Heart left ventricle (tissue), 16 donors: ENCODE measurements at regions not wholly inside any gene's neighbourhood (a gene's known extent, or its start where the extent isn't known, plus 50 kb on each side); places are given as distances from the start of the nearest gene placed in this dataset.

Experiments
- ATAC-seq, 4 donors: fragments of 200-7000 bp; cut with Tn5 transposase; one replicate each; pipeline ENCODE4 v1.9.1; 2020 to 2022; ENCODE audit warnings: moderate library complexity in 4 of 4, mild to moderate bottlenecking in 3 of 4, moderate number of reproducible peaks in 1 of 4
- DNase-seq, 5 donors: peaks; one replicate each; pipeline ENCODE4 v3.0.0-alpha.2; 2020
- H3K27ac ChIP-seq, 12 donors: fragments of 200-600 bp; sonication (generic) in 4 of 12; one replicate each; pipeline versions ENCODE4 v1.5.0 to v1.8.0; 2016 to 2022; ENCODE audit warnings: mild to moderate bottlenecking in 2 of 12
- H3K27me3 ChIP-seq, 9 donors: fragments of 200-600 bp; sonication (generic) in 2 of 9; one replicate each; pipeline versions ENCODE4 v1.5.1 to v1.8.0; 2016 to 2022; ENCODE audit warnings: mild to moderate bottlenecking in 3 of 9
- H3K36me3 ChIP-seq, 9 donors: fragments of 200-600 bp; sonication (generic) in 2 of 9; one replicate each; pipeline versions ENCODE4 v1.5.0 to v1.8.0; 2018 to 2022; ENCODE audit warnings: mild to moderate bottlenecking in 2 of 9
- H3K4me1 ChIP-seq, 12 donors: fragments of 200-600 bp; sonication (generic) in 4 of 12; one replicate each; pipeline versions ENCODE4 v1.5.0 to v1.8.0; 2016 to 2022; ENCODE audit warnings: mild to moderate bottlenecking in 3 of 12
- H3K4me3 ChIP-seq, 12 donors: fragments of 200-600 bp; sonication (generic) in 4 of 12; one replicate each; pipeline versions ENCODE4 v1.5.0 to v1.8.0; 2017 to 2022; ENCODE audit warnings: mild to moderate bottlenecking in 9 of 12, moderate library complexity in 4 of 12
- H3K9me3 ChIP-seq, 12 donors: fragments of 200-600 bp; sonication (generic) in 4 of 12; one replicate each; pipeline versions ENCODE4 v1.5.0 to v1.8.0; 2016 to 2022; ENCODE audit warnings: mild to moderate bottlenecking in 1 of 12
- CTCF ChIP-seq, 12 donors: fragments of 200-600 bp; sonication (generic) in 4 of 12; IDR thresholded peaks; one replicate each; pipeline versions ENCODE4 v1.5.0 to v1.8.0; 2018 to 2022; ENCODE audit warnings: antibody characterized with exemption in 12 of 12, mild to moderate bottlenecking in 5 of 12
- POLR2A ChIP-seq, 2 donors: fragments of 450-650 bp; IDR thresholded peaks; one replicate each; pipeline ENCODE4 v1.6.1; 2017; ENCODE audit warnings: antibody characterized with exemption in 2 of 2, mild to moderate bottlenecking in 2 of 2, moderate library complexity in 2 of 2
- WGBS, 4 donors: extraction: QIAGEN DNeasy Blood & Tissue Kit in 2 of 4; methylation state at CpG; one replicate each; pipeline versions ENCODE4 v1.1.5 to v1.1.7; 2013 to 2018; 5-methylcytosine and 5-hydroxymethylcytosine counted together
- intact Hi-C, 10 donors: fragments of 100-400 bp; cut with DNase I; formaldehyde crosslinking; loops; one replicate each; pipeline versions ENCODE4 v1.11.1 to v1.14.2; 2022
- donor health status: ischemic (EF 13 %, LVEDD 7.1; RV severe dilation, severe dysfunction).
- donor health status: healthy with polysubstance abuse.
- donor health status: DM: no; HTN: yes; CAD: no.
- donor health status: DM: no; HTN: no; CAD: no.
- donor health status: ischemic (EF 25% LVEDD 6.9; RV normal size, moderate dysfunction).
- donor health status: ischemic (EF 25% LVEDD 5.7; RV mildly dilated, moderate dysfunction).
- donor health status: healthy.
- donor health status: DM: yes; HTN: yes; CAD: no.
- donor health status: ischemic (EF 35%, LVEDD 5.7; RV mildly dilated, moderate dysfunction).
- donor health status: nonischemic (EF 11% LVEDD 7.7; RV severe dilation, severe dysfunction).
- donor health status: DM: yes; HTN: yes; CAD: no.
- donor health status: PGD.
- donor health status: ischemic (EF 29% LVEDD 5.4; RV normal size, mild dysfunction).
- donor health status: nonischemic (EF 23%, LVEDD 6.1; RV moderate dilation, normal function).

GRCh38 chr15:39354189-39354588 is 226.7 kb upstream of the THBS1 start:
- H3K36me3 ChIP-seq: no peaks in the 10 kb centered on the region
- H3K9me3 ChIP-seq: no peaks in the 10 kb centered on the region
- intact Hi-C loops: loop anchor here in 4 of 10 donors (2.0 to 10.0 kb wide), 4 partner anchors 81 to 227 kb away; partner anchors contain the start of gene THBS1 (in 1 of the 4)
- H3K4me3 ChIP-seq: no peak overlapping the region
- no peaks in the 10 kb centered on the region for H3K27me3 ChIP-seq
- peaks cover 0 to 35% (median 16%) of the 10 kb centered on the region in 12 donors for H3K4me1 ChIP-seq
- WGBS, 4 donors: 74 to 89% (median 83%) methylated on average over 3 of the region's 3 CpGs
- ATAC-seq (no peak), DNase-seq (no peak)
- no peak overlapping the region for H3K27ac ChIP-seq
- TF ChIP-seq CTCF (IDR thresholded peaks at IDR 0.05) (no peak), POLR2A (IDR thresholded peaks at IDR 0.05) (no peak)

GRCh38 chr15:39357480-39358268 is 223.2 kb upstream of the THBS1 start:
- ATAC-seq: peak in 3 of 4 donors; percentile 28 to 38 (median 29)

GRCh38 chr15:39358441-39359041 is 222.3 kb upstream of the THBS1 start:
- H3K27ac ChIP-seq: peak overlapping the region; percentile 22 to 90 (median 74)
- intact Hi-C loops: loop anchor here in 5 of 10 donors (2.0 to 10.0 kb wide), 5 partner anchors 74 to 184 kb away; no protein-coding TSS in a partner anchor
- peak; percentile 80 to 94 (median 90) for ATAC-seq
- no peak for TF ChIP-seq POLR2A (IDR thresholded peaks at IDR 0.05)
- TF ChIP-seq CTCF (IDR thresholded peaks at IDR 0.05): no peak
- no peaks in the 10 kb centered on the region for H3K9me3 ChIP-seq
- peaks cover 0 to 36% (median 14%) of the 10 kb centered on the region in 12 donors for H3K4me1 ChIP-seq
- H3K27me3 ChIP-seq: no peaks in the 10 kb centered on the region
- 27 to 51% (median 32%) methylated on average over 3 of the region's 3 CpGs for WGBS, 4 donors
- H3K36me3 ChIP-seq: no peaks in the 10 kb centered on the region
- DNase-seq: peak in 4 of 5 donors; percentile 31 to 49 (median 44)
- no peak overlapping the region for H3K4me3 ChIP-seq

More at GRCh38 chr15:39357480-39358268, 223.2 kb upstream of the THBS1 start:
- no peak for TF ChIP-seq POLR2A (IDR thresholded peaks at IDR 0.05)
- no peak for TF ChIP-seq CTCF (IDR thresholded peaks at IDR 0.05)
- Histone ChIP-seq H3K4me1 (peaks cover 0 to 36% (median 14%) of the 10 kb centered on the region in 12 donors), H3K27ac (peak overlapping the region; percentile 22 to 90 (median 74)), H3K9me3 (no peaks in the 10 kb centered on the region), H3K4me3 (no peak overlapping the region), H3K27me3 (no peaks in the 10 kb centered on the region), H3K36me3 (no peaks in the 10 kb centered on the region)
- WGBS, 4 donors: 60 to 65% (median 63%) methylated on average over 8 of the region's 8 CpGs
- DNase-seq: no peak
- intact Hi-C loops: loop anchor here in 5 of 10 donors (2.0 to 10.0 kb wide), 5 partner anchors 75 to 183 kb away; no protein-coding TSS in a partner anchor

- Histone ChIP-seq H3K4me1 (peaks cover 0 to 41% (median 14%) of the 10 kb centered on the region in 12 donors), H3K4me3 (no peak overlapping the region), H3K9me3 (no peaks in the 10 kb centered on the region), H3K27me3 (no peaks in the 10 kb centered on the region), H3K36me3 (no peaks in the 10 kb centered on the region), H3K27ac (peak overlapping the region in 1 of 12 donors; percentile 31)
- DNase-seq (no peak), ATAC-seq (no peak)
- 55 to 76% (median 64%) methylated on average over 3 of the region's 3 CpGs for WGBS, 4 donors
- TF ChIP-seq CTCF (IDR thresholded peaks at IDR 0.05) (no peak), POLR2A (IDR thresholded peaks at IDR 0.05) (no peak)
- intact Hi-C loops: loop anchor here in 5 of 10 donors (2.0 to 10.0 kb wide), 5 partner anchors 73 to 185 kb away; no protein-coding TSS in a partner anchor
Measured at GRCh38 chr15:39359771-39360170, 221.1 kb upstream of the THBS1 start.
